BLaER1 treated with 17β-estradiol and CSF1 and Interleukin-3, amounts not matched to agents 10 nM and 100 nM (cell line): ENCODE measurements at regions not wholly inside any gene's neighbourhood (a gene's known extent, or its start where the extent isn't known, plus 50 kb on each side); places are given as distances from the start of the nearest gene placed in this dataset.
A peak's percentile ranks its signal among the peaks of the same experiment; 100 is the strongest.
"Not testable (repeated sequence)": the region's sequence is repeated elsewhere in the genome, so short reads cannot be mapped to it uniquely, and the experiment has no call there.

Experiments
- H3K27ac ChIP-seq, 11 experiments: shearing (Covaris generic); formaldehyde crosslinking; 2 replicates each; pipeline ENCODE4 v1.8.1; 2022
- H3K27me3 ChIP-seq, 11 experiments: shearing (Covaris generic); formaldehyde crosslinking; 2 replicates each; pipeline ENCODE4 v1.8.1; 2022
- H3K36me3 ChIP-seq, 11 experiments: shearing (Covaris generic); formaldehyde crosslinking; 2 replicates each; pipeline ENCODE4 v1.8.1; 2022
- H3K4me1 ChIP-seq, 10 experiments: shearing (Covaris generic); formaldehyde crosslinking; 2 replicates each; pipeline ENCODE4 v1.8.1; 2022
- H3K4me2 ChIP-seq, 11 experiments: shearing (Covaris generic); formaldehyde crosslinking; 2 replicates each; pipeline ENCODE4 v1.8.1; 2022
- H3K4me3 ChIP-seq, 10 experiments: shearing (Covaris generic); formaldehyde crosslinking; 2 replicates each; pipeline ENCODE4 v1.8.1; 2022
- H3K9ac ChIP-seq, 11 experiments: shearing (Covaris generic); formaldehyde crosslinking; 2 replicates each; pipeline ENCODE4 v1.8.1; 2022
- H3K9me3 ChIP-seq, 11 experiments: shearing (Covaris generic); formaldehyde crosslinking; replicated peaks in 1 of 11; 2 replicates each; pipeline ENCODE4 v1.8.1; 2022
- H4K20me1 ChIP-seq, 11 experiments: shearing (Covaris generic); formaldehyde crosslinking; 2 replicates each; pipeline ENCODE4 v1.8.1; 2022
- Cebpa-rat ChIP-seq, 11 experiments: shearing (Covaris generic); IDR thresholded peaks; 2 replicates each; pipeline ENCODE4 v1.8.1; 2022

DNA sequence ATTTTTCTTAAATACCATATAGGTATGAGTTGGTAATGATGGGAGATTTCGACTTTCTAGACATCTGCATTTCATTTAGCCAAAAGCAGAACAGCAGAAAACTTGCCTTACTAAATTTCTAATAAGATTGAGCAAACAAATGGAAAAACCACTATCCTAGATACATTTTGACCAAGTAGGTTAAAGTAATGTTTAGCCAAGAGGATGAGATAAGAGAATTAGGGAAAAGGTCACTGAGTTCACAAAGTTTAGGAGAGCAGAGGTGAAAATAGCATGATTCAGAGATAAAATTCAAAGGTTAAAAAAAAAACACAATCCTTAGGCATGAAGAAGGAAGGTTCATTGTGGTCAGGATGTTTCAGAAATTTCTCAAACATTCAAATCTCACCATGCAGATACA, 450.3 kb downstream of the CD83 start:
- no peaks in the 10 kb centered on the region for H3K27me3 ChIP-seq
- H3K9ac ChIP-seq, result no peak overlapping the region
- H4K20me1 ChIP-seq, result no peaks in the 10 kb centered on the region
- no peak overlapping the region for H3K4me3 ChIP-seq
- no peak for TF ChIP-seq Cebpa-rat (IDR thresholded peaks at IDR 0.05)
- H3K4me1 ChIP-seq, result peaks cover 0 to 9% (median 0%) of the 10 kb centered on the region in 10 experiments; a peak in 3 of 20 replicates
- H3K27ac ChIP-seq, result no peak overlapping the region
- H3K4me2 ChIP-seq, result no peak overlapping the region
- H3K9me3 ChIP-seq, result peaks cover 20 to 42% (median 36%) of the 10 kb centered on the region in 11 experiments
- H3K36me3 ChIP-seq, result no peaks in the 10 kb centered on the region

DNA sequence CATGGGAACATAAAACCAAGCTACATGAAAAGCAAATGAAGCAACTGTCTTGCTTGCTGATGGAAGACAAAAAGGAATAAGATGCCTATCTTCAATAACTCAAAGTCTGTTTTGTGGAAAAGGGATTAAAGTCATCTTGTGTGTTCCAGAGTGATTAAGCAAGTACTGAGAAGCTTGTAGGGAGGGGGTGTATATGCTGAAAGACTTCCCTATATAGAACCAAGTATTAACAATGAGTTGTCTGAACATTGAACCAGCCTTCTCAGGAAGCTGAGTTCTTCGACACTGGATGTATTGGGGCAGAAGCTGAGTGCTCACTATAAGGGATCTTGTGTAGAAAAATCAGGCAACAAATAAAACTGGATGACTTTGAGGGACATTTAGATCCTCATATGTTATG, 451.8 kb downstream of the CD83 start:
- Histone ChIP-seq H3K27ac (no peak overlapping the region), H3K4me2 (no peak overlapping the region), H3K9ac (no peak overlapping the region), H3K4me3 (no peak overlapping the region), H3K9me3 (peaks cover 9 to 30% (median 21%) of the 10 kb centered on the region in 11 experiments), H4K20me1 (no peaks in the 10 kb centered on the region), H3K27me3 (no peaks in the 10 kb centered on the region), H3K36me3 (no peaks in the 10 kb centered on the region), H3K4me1 (peaks cover 0 to 25% (median 13%) of the 10 kb centered on the region in 10 experiments; a peak in 14 of 20 replicates)
- TF ChIP-seq Cebpa-rat (IDR thresholded peaks at IDR 0.05), result no peak

DNA sequence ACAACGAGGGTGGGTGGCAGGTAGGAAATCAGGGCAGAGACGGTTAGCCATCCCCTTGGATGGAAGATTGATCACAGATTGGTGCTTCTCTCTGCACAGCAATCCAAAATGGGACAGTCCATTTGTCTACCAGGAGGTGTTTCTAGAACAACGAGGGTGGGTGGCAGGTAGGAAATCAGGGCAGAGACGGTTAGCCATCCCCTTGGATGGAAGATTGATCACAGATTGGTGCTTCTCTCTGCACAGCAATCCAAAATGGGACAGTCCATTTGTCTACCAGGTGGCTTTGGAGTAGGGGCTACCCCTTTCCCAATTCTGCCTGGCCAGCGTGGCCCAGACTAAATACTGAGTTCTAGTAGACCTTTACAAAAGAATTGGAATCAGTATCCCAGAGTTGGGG, 452.3 kb downstream of the CD83 start:
- peaks cover 4 to 25% (median 16%) of the 10 kb centered on the region in 11 experiments for H3K9me3 ChIP-seq
- H3K4me1 ChIP-seq, result peaks cover 0 to 30% (median 17%) of the 10 kb centered on the region in 10 experiments; a peak in 14 of 20 replicates
- not testable (repeated sequence) for H3K9ac ChIP-seq, H4K20me1 ChIP-seq, H3K4me2 ChIP-seq, H3K27me3 ChIP-seq, H3K27ac ChIP-seq, H3K4me3 ChIP-seq, H3K36me3 ChIP-seq

DNA sequence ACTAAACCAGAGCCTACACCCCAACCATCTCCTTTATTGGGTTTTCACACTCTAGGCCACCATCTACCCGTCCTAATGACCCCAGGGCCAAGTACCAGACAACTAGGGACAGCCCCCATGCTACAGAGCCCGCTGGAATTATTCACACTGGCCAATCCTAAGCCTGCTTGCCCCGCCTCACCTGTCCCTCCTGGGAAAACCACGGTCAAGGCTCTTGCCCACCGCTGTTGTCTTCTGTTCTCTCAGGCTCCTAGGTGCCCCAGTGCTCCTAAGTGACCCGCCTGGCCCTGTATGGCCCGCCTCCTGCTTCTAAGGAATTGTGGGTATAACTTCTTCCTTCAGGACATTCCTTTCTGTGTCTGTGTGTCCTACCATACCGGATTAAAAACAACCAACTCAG, 453.4 kb downstream of the CD83 start:
- no peaks in the 10 kb centered on the region for H3K27me3 ChIP-seq
- H3K36me3 ChIP-seq, result no peaks in the 10 kb centered on the region
- H3K4me2 ChIP-seq, result no peak overlapping the region
- peaks cover 0 to 32% (median 17%) of the 10 kb centered on the region in 10 experiments; a peak in 14 of 20 replicates for H3K4me1 ChIP-seq
- H3K9ac ChIP-seq, result no peak overlapping the region
- no peak for TF ChIP-seq Cebpa-rat (IDR thresholded peaks at IDR 0.05)
- H4K20me1 ChIP-seq, result no peaks in the 10 kb centered on the region
- H3K27ac ChIP-seq, result no peak overlapping the region
- H3K4me3 ChIP-seq, result no peak overlapping the region
- H3K9me3 ChIP-seq, result peaks cover 0 to 19% (median 8%) of the 10 kb centered on the region in 11 experiments; a peak in 10 of 22 replicates

DNA sequence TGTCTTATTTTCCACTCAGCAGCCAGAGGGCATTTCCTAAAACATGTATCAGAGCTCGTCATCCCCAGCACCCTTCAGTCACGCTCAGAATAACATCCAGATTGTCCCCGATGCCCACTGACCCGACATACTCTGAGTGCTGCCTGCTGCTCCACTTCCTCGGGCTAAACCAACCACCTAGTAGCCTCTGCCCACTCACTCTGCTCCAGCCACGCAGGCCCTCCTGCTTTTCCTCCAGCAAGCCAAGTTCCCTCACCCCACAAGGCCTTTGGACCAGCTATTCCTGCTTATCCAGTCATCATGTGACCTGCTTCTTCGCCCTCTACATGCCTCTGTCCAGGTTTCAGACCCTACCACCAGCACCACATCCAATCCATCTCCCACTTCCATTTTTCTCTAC, 454.2 kb downstream of the CD83 start:
- H3K9ac ChIP-seq, result no peak overlapping the region
- peaks cover 0 to 32% (median 17%) of the 10 kb centered on the region in 10 experiments; a peak in 14 of 20 replicates for H3K4me1 ChIP-seq
- H3K36me3 ChIP-seq, result no peaks in the 10 kb centered on the region
- no peaks in the 10 kb centered on the region for H3K27me3 ChIP-seq
- H3K4me3 ChIP-seq, result no peak overlapping the region
- no peak overlapping the region for H3K27ac ChIP-seq
- H3K9me3 ChIP-seq, result peaks cover 0 to 21% (median 10%) of the 10 kb centered on the region in 11 experiments; a peak in 8 of 22 replicates
- TF ChIP-seq Cebpa-rat (IDR thresholded peaks at IDR 0.05), result no peak
- no peaks in the 10 kb centered on the region for H4K20me1 ChIP-seq
- peak overlapping the region in 5 of 11 experiments; percentile 5 to 33 (median 14); a peak in 5 of 22 replicates for H3K4me2 ChIP-seq

DNA sequence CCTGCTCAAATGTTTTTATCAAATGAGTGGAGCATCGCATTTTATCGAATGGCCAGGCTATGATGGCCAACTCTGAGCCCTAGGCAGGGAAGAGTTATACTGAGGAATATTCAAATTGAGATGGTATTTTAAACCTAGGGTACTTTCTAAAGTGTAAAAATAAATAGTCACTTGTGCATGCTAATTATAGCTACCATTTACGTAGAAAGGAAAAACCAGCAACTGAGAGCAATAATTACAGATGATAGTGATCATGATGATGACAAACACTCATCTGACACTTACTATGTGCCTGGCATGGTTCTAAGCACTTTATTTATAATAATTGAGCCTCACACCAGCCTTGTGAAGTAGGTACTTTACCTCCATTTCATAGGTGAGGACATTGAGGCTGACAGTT, 455.7 kb downstream of the CD83 start:
- TF ChIP-seq Cebpa-rat (IDR thresholded peaks at IDR 0.05), result no peak
- H3K4me3 ChIP-seq, result no peak overlapping the region
- H3K4me2 ChIP-seq, result peak overlapping the region in 8 of 11 experiments; percentile 10 to 74 (median 60); a peak in 13 of 22 replicates

DNA sequence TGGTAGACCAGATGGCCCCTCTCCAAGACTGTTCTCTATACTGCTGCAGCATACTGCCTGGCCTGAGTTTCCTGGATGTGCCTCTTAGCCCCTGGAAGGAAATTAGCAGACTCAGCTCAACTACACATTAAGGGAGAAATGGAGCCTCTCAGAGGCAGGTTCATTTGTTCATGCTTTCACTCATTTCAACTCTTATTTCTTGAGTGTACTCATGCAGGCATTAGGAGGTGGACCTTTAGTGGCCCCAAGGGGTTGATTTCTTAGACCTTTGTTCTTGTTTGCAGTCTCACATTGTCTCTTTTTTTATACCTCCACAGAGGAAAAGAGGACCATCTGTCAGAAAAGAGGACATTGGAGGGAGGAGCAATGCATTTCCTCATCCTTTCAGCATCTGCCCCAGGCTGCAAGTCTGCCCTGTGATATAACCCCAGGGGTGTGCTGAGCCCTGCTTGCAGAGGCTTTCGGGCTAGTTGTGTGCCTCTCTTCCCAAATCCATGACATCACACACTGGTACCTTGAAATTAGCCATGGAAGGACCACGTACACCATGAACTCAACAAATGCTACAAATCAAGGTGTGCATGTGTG, 456.2 kb downstream of the CD83 start:
- TF ChIP-seq Cebpa-rat (IDR thresholded peaks at IDR 0.05), result no peak
- no peak overlapping the region for H3K4me3 ChIP-seq
- no peak overlapping the region for H3K9ac ChIP-seq
- peaks cover 0 to 32% (median 17%) of the 10 kb centered on the region in 10 experiments; a peak in 14 of 20 replicates for H3K4me1 ChIP-seq
- peak overlapping the region in 8 of 11 experiments; percentile 10 to 74 (median 60); a peak in 16 of 22 replicates for H3K4me2 ChIP-seq
- H3K9me3 ChIP-seq, result peaks cover 0 to 21% (median 10%) of the 10 kb centered on the region in 11 experiments; a peak in 8 of 22 replicates
- H4K20me1 ChIP-seq, result no peaks in the 10 kb centered on the region
- no peaks in the 10 kb centered on the region for H3K27me3 ChIP-seq
- H3K36me3 ChIP-seq, result no peaks in the 10 kb centered on the region
- no peak overlapping the region for H3K27ac ChIP-seq

More for the DNA sequence above, 455.7 kb downstream of the CD83 start:
- Histone ChIP-seq H4K20me1 (no peaks in the 10 kb centered on the region), H3K9me3 (peaks cover 0 to 21% (median 10%) of the 10 kb centered on the region in 11 experiments; a peak in 8 of 22 replicates), H3K36me3 (no peaks in the 10 kb centered on the region), H3K4me1 (peaks cover 0 to 32% (median 17%) of the 10 kb centered on the region in 10 experiments; a peak in 14 of 20 replicates), H3K9ac (no peak overlapping the region), H3K27me3 (no peaks in the 10 kb centered on the region), H3K27ac (no peak overlapping the region)

DNA sequence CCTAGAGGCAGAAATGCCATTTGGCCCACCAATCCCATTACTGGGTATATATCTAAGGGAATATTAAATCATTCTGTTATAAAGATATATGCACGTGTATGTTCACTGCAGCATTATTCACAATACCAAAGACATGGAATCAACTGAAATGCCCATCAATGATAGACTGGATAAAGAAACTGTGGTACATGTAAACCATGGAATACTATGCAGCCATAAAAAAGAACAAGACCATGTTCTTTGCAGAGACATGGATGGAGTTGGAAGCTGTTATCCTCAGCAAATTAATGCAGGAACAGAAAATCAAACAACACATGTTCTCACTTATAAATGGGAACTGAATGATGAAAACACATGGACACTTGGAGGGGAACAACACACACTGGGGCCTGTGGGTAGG, 458.4 kb downstream of the CD83 start:
- no peaks in the 10 kb centered on the region for H3K36me3 ChIP-seq

DNA sequence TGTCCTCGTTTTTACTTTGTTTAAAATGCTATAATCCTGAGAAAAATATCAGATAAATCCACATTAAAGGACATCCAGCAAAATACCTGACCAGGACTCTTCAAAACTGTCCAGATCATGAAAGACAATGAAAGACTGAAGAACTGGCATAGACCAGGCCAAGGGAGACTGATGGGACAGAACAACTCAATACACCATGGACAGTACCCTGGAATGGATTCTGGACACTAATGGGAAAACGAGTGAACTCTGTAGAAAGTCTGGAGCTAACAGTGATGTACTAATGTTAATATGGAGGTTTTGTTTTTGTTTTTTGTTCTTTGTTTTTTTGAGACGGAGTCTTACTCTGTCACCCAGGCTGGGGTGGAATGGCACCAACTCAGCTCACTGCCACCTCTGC, 461.4 kb downstream of the CD83 start:
- peaks cover 0 to 20% (median 10%) of the 10 kb centered on the region in 10 experiments; a peak in 14 of 20 replicates for H3K4me1 ChIP-seq
- TF ChIP-seq Cebpa-rat (IDR thresholded peaks at IDR 0.05), result no peak
- H4K20me1 ChIP-seq, result no peaks in the 10 kb centered on the region
- H3K27ac ChIP-seq, result no peak overlapping the region
- no peak overlapping the region for H3K4me3 ChIP-seq
- H3K36me3 ChIP-seq, result no peaks in the 10 kb centered on the region
- no peaks in the 10 kb centered on the region for H3K27me3 ChIP-seq
- H3K4me2 ChIP-seq, result peak overlapping the region in 3 of 11 experiments; percentile 33 to 44 (median 33); a peak in 6 of 22 replicates
- H3K9me3 ChIP-seq, result peaks cover 5 to 30% (median 15%) of the 10 kb centered on the region in 11 experiments; a peak in 13 of 22 replicates
- no peak overlapping the region for H3K9ac ChIP-seq

More for the DNA sequence above, 458.4 kb downstream of the CD83 start:
- no peak overlapping the region for H3K27ac ChIP-seq
- no peak overlapping the region for H3K4me3 ChIP-seq
- peaks cover 0 to 38% (median 18%) of the 10 kb centered on the region in 10 experiments; a peak in 14 of 20 replicates for H3K4me1 ChIP-seq
- no peaks in the 10 kb centered on the region for H3K27me3 ChIP-seq
- peaks cover under 1 to 22% (median 10%) of the 10 kb centered on the region in 11 experiments; a peak in 14 of 22 replicates for H3K9me3 ChIP-seq
- H3K4me2 ChIP-seq, result no peak overlapping the region
- H4K20me1 ChIP-seq, result no peaks in the 10 kb centered on the region
- no peak for TF ChIP-seq Cebpa-rat (IDR thresholded peaks at IDR 0.05)
- no peak overlapping the region for H3K9ac ChIP-seq
